Nucleus accumbens (tissue), 56 donors: ENCODE measurements at regions not wholly inside any gene's neighbourhood (a gene's known extent, or its start where the extent isn't known, plus 50 kb on each side); places are given as distances from the start of the nearest gene placed in this dataset.
A peak's percentile ranks its signal among the peaks of the same experiment; 100 is the strongest.

Experiments used
- DNase-seq, 56 donors: peaks; one replicate each; lab custom pipeline; 2025; lab: John Stamatoyannopoulos, UW

DNA sequence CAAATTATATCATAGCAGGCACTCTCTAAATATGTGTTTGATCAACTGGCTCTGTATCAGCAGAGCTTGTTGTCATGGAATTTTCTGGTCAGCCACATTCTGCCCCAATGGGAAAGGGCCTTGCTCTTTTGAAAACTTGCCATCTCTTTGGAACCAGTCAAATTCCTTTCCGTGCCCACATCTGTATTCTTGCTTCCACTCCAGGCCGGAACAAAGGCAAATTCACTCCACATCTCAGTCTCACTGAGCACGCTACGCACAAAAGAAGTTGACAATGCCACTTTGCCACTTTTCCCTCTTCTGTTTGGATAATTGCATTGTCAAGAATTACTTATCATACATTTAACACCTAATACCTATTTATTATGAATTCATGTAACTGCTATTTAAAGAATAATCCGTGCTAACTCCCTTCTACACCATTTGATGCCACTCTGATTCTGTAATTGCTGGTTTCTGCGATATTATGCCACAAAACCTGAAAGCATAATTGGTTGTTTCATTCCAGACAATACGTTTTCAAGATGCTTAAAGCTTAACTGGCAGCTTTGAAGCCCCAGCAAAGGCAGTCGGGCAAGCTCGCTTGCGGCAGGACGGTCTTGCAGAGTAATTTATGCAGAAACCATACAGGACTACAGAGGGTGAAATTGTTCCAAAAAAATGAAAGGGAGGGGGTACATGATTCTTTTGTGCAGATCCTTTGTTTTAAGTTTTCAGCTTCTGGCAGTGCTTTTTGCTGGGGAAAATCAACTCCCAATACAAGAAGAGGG, 277.7 kb downstream of the MSX2 start:
- DNase-seq, result peak in 6 of 56 donors; percentile 15 to 48 (median 22)

DNA sequence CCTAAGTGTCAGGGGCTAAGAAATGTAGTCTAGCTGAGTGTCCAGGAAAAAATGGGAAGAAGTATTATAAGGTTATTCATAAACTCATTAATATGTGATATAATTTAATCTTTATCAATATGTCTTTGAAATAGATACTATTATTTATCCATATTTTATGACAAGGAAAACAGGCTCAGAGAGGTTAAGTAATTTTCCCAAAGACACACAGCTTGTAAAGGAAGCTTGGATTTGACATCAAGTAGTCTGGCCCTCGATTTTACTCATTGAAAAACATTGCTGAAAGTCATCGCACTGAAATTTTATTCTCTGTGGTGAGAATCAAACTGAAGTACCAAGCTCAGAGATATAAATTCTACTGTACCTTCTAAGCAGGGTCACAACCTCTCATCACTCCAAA, 276.9 kb downstream of the MSX2 start:
- no peak for DNase-seq

DNA sequence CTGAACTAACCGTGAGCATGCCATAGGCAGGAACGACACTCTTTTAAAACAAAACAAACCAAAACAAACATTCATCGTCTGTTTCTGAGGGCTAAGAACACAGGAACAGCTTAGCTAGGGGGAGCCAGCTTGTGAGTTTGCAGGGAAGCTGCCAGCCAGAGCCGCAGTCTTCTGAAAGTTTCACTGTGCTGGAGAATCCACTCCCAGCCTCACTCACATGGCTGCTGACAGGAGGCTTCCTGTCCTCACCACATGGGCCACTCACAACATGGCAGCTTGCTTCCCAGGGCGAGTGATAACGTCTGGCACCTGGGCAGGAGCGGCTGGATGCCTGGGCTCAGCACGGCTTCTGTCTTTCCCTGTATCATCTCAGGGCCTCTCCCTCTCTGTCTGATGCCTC, 275.2 kb downstream of the MSX2 start:
- peak in 2 of 56 donors; percentile 5 to 18 for DNase-seq

DNA sequence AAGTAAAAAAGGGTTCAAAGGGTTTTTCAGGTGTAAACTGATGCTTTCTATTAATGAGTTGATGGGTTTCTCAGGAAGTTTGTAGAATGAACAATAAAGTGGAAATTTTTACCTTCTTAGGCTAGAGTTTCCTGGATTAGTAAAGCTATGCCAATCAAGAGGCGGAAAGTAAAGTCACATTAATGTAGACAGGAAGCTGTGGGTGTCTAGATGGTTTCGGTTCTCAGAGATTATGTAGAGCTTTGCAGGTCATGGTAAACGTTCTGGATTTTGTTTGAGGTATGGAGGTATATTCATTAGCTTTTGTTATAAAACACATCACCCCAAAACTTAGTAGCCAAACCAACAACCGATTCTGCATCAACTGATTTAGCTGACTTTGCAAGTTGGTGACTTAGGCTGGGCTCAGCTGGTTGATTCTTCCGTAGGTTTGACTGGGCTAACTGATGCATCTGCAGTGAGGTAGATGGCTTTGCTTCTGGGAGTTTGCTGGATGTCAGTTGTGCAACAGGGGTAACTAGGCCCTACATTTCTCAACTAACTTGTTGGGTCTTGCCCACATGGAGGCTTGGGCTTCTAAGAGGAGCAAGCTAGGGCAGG, 273.8 kb downstream of the MSX2 start:
- no peak for DNase-seq

DNA sequence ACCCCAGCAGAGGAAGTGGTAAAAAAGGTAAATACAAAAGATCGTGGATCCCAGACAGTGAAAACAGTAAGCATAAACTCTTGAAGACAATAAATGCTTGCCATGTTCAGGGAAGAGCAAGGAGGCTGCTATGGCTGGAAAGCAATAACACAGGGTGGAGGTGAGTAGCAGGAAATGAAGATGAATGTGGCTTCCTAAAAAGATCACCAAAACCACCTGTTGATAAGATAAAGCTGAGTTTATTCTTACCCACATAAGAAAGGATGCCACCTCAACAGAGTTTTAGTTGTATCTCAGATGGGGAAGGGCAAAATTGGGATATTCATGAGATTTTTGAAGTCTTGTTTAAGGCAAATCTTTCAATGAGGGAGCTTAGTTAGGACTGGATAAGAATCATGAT, 273.3 kb downstream of the MSX2 start:
- no peak for DNase-seq

DNA sequence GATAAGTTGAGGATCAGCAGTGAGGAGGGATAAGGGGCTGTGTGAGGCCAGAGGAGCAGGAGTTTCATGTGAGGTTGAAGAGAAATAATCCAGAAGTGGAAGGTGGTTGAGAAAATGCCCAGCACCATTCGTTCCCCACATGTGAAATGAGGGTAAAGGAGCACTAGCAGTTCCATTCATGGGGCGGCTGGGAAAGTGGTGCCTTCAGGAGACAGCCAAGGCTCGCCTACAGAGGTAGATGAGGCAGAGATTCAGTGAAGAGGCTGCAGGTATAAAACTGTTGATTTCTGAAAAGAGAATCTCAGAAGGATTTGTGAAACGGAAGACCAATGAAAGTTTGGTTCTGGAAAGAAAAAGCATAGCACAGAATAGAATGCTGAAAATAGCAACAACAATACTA, 272.6 kb downstream of the MSX2 start:
- no peak for DNase-seq

DNA sequence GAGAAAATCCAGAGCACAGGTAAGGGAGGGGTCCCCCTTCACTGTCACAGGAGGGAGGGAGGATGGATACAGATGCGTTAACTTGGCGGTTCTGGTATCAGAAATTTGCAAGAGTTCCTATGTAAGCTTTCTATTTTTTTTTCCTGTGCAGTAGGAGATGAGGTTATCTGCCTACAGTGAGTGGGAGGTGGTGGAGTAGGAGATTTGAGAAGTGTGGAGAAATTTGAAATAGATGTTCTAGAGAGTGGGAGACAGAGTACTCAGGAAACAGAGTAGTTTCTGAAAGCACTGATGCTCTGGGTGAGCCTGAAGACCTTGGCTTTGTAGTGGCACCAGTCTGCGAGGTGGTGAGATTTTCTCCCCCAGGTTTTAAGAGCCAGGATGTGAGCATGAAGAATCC, 271.4 kb downstream of the MSX2 start:
- no peak for DNase-seq

DNA sequence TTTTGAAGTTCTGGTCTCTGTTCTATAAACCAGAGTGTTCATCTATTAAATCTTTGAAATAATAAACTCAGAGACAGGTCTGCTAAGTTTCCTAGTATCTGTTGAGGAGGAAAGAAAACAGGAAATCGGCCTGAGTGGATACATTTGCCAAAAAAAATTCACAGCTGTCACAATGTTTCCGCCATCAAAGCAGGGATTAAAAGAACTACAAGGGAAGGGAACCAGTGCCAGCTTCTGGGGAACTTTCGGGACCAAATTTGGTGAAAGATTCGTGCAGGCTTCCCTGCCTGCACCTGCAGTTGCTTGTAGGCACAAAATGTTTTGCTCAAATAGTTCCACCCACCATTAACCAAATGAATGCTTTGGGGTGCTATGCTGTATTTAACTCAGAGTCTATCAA, 267.5 kb downstream of the MSX2 start:
- DNase-seq, result peak in 6 of 56 donors; percentile 6 to 29 (median 18)

DNA sequence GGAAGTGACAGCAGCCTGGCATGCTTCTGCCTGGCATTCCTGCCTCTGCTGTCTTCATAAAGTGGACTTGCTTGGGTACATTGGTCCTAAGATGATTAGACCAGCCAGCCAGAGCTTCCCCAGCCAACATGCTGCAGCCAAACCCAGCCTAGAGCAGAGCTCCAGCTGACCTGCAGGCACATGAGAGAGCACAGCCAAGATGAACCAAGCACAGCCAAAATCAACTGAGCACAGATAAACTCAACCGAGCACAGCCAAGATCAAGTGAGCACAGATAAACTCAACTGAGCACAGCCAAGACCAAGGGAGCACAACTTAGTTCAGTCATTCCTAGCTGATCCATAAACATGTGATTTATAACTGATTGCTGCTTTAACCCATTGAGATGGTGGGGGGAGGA, 266.5 kb downstream of the MSX2 start:
- DNase-seq, result no peak

DNA sequence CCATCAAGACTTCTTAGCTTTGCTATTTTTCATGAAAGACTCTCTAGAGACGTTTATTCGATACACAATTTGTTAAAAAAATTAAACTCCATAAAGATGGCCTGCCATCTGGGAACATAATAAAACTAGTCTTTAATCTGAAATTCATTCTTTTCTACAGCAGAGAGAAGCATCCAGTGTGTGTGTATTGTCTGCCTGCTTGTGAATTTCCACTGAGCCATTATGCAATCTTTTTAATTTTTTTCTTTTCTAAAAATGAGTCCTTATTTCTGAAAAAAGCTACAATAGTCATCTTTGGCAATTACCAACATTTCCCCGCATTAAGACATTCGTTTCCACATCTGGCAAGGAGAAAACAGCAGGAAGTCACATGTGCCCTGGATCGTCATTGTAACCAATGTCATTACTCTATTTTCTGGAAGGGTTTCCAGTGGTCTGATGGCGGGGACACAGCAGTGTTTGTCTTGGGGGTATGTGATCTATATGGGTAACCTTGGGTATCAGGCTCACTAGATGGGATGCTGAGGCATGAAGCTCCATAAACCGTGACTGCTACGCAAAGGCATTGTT, 263.1 kb downstream of the MSX2 start:
- no peak for DNase-seq

DNA sequence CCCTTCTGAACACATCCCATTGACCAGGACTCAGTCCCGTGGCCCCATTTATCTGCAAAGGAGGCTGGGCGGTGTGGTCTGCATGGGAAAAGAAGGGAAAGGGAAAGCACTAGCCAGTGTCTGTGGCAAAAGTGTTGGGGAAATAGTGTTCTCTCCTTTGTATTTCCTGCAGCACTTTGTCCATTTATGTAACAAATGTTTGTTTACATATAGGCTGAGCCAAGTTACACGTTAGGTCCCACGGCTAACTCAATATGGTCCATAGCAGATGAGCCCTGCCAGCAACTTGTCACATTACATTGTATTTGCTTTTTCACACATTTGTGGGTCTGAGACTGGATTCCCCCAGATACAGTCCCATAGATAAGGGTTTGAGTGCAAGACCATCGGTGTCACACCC, 260.5 kb downstream of the MSX2 start:
- DNase-seq, result no peak

DNA sequence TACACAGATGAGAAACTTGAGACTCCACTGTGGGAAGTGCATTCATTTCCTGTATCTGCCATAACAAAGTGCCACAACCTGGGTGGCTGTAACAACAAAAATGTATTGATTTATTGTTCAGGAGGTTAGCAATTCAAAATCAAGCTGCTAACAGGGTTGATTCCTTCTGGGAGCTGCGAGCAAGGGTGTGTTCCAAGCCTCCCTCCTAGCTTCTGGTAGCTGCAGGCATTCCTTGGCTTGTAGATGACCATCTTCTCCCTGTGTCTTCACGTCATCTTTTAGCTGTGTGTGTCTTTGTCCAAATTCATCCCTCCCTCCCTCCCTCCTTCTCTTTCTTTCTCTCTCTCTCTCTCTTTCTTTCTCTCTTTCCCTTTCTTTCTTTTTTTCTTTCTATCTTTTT, 258.1 kb downstream of the MSX2 start:
- no peak for DNase-seq

DNA sequence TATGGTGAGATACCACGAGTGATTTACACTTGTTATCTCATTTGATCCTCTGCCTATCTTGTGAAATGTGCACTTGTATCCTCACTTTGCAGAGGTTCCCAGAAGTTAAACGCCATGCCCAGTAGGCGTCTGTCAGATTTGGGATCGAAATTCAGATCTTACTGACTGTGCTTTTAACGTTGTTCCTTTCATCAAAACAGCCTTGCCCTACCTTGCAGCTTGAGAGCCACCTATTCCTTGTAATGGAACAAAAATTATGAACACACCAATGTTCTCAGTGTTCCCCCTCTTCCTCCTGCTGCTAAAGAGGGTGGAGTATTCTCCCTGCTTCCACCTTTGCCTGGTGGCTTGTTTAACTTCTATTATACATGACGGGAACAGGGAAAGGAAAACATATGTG, 257.0 kb downstream of the MSX2 start:
- DNase-seq, result peak in 1 of 56 donors; percentile 29

DNA sequence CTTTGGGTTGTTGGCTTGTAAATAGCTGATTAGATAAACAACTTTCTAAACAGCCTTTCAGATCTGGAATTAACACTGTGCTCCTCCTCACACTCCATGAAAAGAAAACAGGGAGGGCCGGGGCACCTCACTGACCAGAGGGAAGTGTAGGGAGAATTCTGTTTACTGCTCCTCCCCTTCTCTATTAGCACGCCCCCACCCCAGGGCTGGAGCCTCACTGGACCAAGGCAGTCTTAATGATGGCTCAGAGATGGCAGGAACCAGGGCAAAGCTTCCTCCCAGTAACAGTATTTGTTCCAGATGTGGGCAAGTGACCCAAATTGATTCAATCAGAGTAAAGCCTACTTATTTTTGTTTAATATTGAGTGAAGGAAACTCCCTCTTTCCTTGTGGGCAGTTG, 256.6 kb downstream of the MSX2 start:
- no peak for DNase-seq

DNA sequence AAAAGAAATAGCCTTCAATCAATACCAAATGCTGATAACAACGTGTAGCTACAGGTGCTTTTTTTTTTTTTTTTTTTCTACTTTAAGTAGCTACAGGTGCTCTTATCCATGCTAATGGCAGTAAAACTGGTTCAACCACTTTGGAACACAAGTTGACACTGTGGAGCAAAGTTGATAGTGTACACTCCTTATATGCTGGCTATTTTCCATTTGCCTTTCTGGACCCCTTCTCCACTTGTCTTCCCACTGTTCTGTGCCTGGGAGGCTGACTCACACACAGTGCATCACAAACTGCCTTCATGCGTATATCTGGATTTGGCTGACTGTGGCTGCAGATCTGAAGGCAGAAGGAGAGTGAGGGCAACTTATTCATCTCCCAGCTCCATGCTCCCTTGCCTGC, 247.9 kb downstream of the MSX2 start:
- no peak for DNase-seq

DNA sequence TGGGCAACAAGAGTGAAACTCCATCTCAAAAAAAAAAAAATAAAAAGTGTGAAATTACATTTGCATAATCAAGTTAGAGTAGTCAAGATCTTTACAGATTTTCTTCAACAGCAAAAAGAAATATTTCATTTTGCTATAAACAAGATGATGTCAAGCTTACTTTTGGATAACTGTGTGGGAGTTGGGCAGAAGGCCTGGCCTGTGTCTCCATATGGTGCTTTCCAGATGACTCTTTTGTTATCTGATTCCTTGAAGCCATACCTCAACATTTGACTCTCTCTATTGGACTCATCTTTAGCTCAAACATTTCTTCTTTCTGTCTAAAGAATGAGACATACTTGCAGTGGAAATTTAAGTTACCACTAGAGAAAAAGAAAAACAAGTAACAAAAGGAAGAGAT, 246.8 kb downstream of the MSX2 start:
- no peak for DNase-seq

DNA sequence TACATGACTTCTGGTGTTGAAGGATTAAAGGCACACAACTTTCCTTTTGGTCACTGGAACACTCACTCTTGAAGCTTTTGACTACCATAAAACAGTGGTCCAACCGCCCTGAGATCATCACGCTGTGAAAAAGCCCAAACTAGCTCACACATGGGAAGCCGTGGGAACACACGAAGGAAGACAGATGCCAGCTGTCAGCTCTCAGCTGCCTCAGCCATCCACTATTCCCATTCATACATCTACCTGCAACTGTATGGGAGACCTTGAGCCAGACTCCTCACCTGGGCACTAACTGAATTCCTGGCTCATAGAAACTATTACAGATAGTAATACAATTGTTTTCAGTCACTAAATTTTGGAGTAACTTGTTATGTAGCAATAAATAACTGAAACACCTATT, 246.1 kb downstream of the MSX2 start:
- no peak for DNase-seq

DNA sequence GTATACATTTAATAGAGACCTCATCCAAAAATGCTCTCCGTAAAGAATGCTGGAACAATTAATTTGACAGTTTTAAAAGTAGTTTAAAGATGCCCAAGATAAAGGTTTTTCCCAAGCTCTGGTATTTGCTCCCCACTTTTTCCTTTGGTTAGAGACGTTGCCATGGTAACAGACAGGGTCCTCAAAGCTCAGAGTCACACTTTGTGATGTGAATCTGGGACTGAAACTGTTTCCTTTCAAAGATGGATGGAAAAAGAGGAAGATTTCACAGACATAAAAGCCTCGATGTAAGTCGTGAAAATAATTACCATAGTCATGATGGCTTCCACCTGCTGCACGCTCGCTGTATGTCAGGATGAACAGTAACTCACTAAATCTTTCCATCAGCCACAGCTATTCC, 229.5 kb downstream of the MSX2 start:
- no peak for DNase-seq

DNA sequence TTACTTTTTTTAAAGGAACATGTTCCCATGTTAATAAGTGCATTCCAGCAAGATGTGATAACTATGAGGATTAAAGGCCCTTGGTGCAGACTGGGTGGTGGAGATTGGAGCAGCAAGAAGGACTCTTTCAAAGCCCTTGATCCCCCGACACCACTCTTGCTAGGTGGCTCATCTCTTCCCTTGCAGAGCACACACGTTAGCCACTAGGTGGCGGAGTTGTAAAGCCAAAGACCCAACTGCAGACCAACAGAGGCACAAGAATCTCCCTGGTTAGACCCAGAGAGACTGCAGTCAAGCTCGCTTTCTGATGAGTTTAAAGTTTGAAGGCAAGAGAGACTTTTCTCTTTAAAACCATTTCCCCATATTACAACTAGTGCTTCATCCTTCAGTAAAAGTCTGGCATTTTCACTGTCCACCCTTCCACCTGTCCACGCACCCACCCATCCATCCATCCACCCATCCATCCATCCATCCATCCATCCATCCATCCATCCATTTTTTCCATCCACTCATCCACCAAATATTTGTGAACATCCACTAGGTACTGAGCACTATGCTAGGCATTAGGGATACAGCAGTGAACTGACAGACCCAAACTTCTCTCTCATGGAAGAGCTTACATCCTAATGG, 226.9 kb downstream of the MSX2 start:
- DNase-seq, result peak in 49 of 56 donors; percentile 9 to 75 (median 48)

DNA sequence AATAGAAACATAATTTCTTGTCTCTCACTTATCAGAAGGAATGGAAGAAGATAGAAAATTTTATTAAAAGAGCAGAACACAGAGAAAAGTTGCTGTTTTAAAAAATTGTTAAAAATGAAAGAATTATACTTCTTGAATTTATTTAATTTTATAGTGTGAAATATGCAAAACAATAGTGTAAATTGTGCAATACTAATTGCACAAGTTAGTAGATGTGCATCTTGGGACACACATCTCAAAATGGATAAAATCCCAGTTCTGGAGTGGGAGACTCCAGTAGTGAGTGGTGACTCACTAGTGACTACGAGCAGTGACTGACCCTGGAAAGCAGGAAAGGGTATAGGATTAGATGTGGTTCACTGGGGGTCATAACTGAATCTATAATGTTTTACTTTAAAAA, 223.2 kb downstream of the MSX2 start:
- no peak for DNase-seq

DNA sequence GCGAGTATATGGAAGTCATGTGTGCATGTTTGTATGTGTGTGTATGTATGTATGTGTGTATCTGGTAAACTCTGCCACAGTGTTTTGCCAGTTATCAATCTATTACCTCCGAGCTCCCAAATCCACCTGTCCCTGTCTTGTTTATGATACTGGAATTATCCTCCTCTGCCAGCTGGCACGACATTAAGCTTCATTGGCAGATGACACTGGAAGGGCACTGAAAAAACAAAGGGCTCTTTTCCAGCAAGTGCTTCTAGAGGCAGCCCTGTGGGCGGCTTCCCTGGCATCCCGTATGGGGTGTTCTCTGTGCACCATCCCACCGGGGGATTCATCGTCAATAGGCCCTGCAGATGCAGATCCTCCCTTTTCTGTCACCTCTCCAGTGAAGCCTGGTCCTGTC, 221.5 kb downstream of the MSX2 start:
- DNase-seq, result peak in 1 of 56 donors; percentile 14

DNA sequence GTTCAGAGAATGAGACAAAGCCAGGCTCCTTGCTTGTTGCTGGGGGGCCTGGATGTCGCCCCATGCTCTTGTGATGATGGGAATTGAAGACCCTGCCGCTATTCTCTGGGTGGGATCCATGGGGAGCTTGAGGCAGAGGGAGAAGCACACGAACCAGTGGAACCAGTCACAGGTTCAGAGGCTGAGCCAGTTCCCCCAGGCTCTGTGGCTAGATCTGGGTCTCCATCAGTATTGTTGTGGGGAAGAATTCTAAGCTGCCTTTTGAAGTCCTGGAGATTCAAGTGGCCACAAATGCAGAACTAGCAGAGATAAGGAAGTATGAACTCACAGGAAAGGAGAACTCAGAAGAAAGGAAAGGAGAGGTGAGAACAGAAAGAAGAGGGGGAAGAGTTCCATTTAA, 219.4 kb downstream of the MSX2 start:
- no peak for DNase-seq
